Aorta (tissue), 5 donors: ENCODE measurements at regions not wholly inside any gene's neighbourhood (a gene's known extent, or its start where the extent isn't known, plus 50 kb on each side); places are given as distances from the start of the nearest gene placed in this dataset.
A peak's percentile ranks its signal among the peaks of the same experiment; 100 is the strongest.

ENCODE experiments used
- ATAC-seq: fragments of 200-7000 bp; cut with Tn5 transposase; one replicate; pipeline ENCODE4 v1.9.1; 2022; ENCODE audit warnings: moderate library complexity; ENCODE audit not compliant: low FRiP score
- DNase-seq, 2 donors: peaks; one replicate each; pipeline ENCODE4 v3.0.0-alpha.2; 2020
- H3K27ac ChIP-seq, 2 donors: one replicate each; pipeline ENCODE4 v1.5.1; 2013; ENCODE audit warnings: low read length in 2 of 2, mild to moderate bottlenecking in 2 of 2, moderate library complexity in 2 of 2, control low read depth in 1 of 2, inconsistent platforms in 1 of 2, low read depth in 1 of 2
- H3K27me3 ChIP-seq, 2 donors: one replicate each; pipeline ENCODE4 v1.6.1; 2013; ENCODE audit warnings: control low read depth in 1 of 2, low read length in 1 of 2, mild to moderate bottlenecking in 1 of 2, moderate library complexity in 1 of 2; ENCODE audit not compliant: insufficient read depth in 2 of 2, control insufficient read depth in 1 of 2
- H3K36me3 ChIP-seq, 2 donors: one replicate each; pipeline ENCODE4 v1.6.1; 2013; ENCODE audit warnings: control low read depth in 1 of 2, low read length in 1 of 2, mild to moderate bottlenecking in 1 of 2; ENCODE audit not compliant: insufficient read depth in 2 of 2, control insufficient read depth in 1 of 2
- H3K4me1 ChIP-seq, 2 donors: one replicate each; pipeline ENCODE4 v1.6.1; 2013; ENCODE audit warnings: low read length in 2 of 2, control low read depth in 1 of 2, mild to moderate bottlenecking in 1 of 2, moderate library complexity in 1 of 2; ENCODE audit not compliant: insufficient read depth in 2 of 2, control insufficient read depth in 1 of 2
- H3K4me3 ChIP-seq, 2 donors: one replicate each; pipeline ENCODE4 v1.5.1; 2013; ENCODE audit warnings: low read length in 2 of 2, control low read depth in 1 of 2, mild to moderate bottlenecking in 1 of 2
- H3K9me3 ChIP-seq: one replicate; pipeline ENCODE4 v1.6.1; 2013; ENCODE audit warnings: mild to moderate bottlenecking, low read length; ENCODE audit not compliant: control insufficient read depth
- WGBS, 2 donors: extraction: QIAGEN DNeasy Blood & Tissue Kit; methylation state at CpG; one replicate each; pipeline ENCODE4 v1.1.7; 2013; 5-methylcytosine and 5-hydroxymethylcytosine counted together
- intact Hi-C, 2 donors: fragments of 100-400 bp; cut with DNase I; formaldehyde crosslinking; loops; one replicate each; pipeline versions ENCODE4 v1.14.2 to v1.15.0; 2022
- donor health status: healthy with polysubstance abuse.
- donor health status: Bipolar disorder and iron deficiency.
- donor health status: DM: no; HTN: no; CAD: no.
- donor health status: DM: no; HTN: no; CAD: no.
- donor health status: DM: yes; HTN: yes; CAD: no.

- Histone ChIP-seq H3K4me3 (no peak overlapping the region), H3K4me1 (no peaks in the 10 kb centered on the region), H3K27me3 (no peaks in the 10 kb centered on the region), H3K9me3 (no peaks in the 10 kb centered on the region), H3K36me3 (no peaks in the 10 kb centered on the region), H3K27ac (no peak overlapping the region)
- DNase-seq (no peak), ATAC-seq (no peak)
- WGBS, 2 donors = 61 to 69% methylated on average over 6 of the region's 6 CpGs
- intact Hi-C loops = no loop called here
Measured at GRCh38 chr1:101301446-101302057, 64.7 kb downstream of the S1PR1 start.

- Histone ChIP-seq H3K36me3 (no peaks in the 10 kb centered on the region), H3K4me3 (no peak overlapping the region), H3K27ac (no peak overlapping the region), H3K27me3 (no peaks in the 10 kb centered on the region), H3K9me3 (no peaks in the 10 kb centered on the region), H3K4me1 (no peaks in the 10 kb centered on the region)
- intact Hi-C loops = no loop called here
- ATAC-seq (no peak), DNase-seq (no peak)
- 78 to 85% methylated on average over 3 of the region's 3 CpGs for WGBS, 2 donors
Measured at GRCh38 chr1:101302831-101303511, 66.2 kb downstream of the S1PR1 start.

GRCh38 chr1:101307985-101308689, 71.3 kb downstream of the S1PR1 start:
- intact Hi-C loops = loop anchor here (2.0 to 5.0 kb wide), 2 partner anchors 49 kb away; no protein-coding TSS in a partner anchor
- no peak for ATAC-seq
- Histone ChIP-seq H3K4me1 (no peaks in the 10 kb centered on the region), H3K4me3 (no peak overlapping the region), H3K27ac (no peak overlapping the region), H3K36me3 (no peaks in the 10 kb centered on the region), H3K27me3 (no peaks in the 10 kb centered on the region), H3K9me3 (no peaks in the 10 kb centered on the region)
- no peak for DNase-seq
- 70 to 74% methylated on average over 7 of the region's 7 CpGs for WGBS, 2 donors

GRCh38 chr1:101308935-101309333, 72.1 kb downstream of the S1PR1 start:
- Histone ChIP-seq H3K36me3 (no peaks in the 10 kb centered on the region), H3K4me3 (no peak overlapping the region), H3K27ac (no peak overlapping the region), H3K4me1 (no peaks in the 10 kb centered on the region), H3K9me3 (no peaks in the 10 kb centered on the region), H3K27me3 (no peaks in the 10 kb centered on the region)
- DNase-seq = no peak
- no peak for ATAC-seq
- 16 to 18% methylated on average over 8 of the region's 8 CpGs for WGBS, 2 donors
- intact Hi-C loops = loop anchor here (2.0 to 5.0 kb wide), 2 partner anchors 48 kb away; no protein-coding TSS in a partner anchor

- intact Hi-C loops = loop anchor here (2.0 to 5.0 kb wide), 2 partner anchors 47 to 48 kb away; no protein-coding TSS in a partner anchor
- ATAC-seq (peak; percentile 84), DNase-seq (peak; percentile 69 to 78)
- Histone ChIP-seq H3K4me1 (no peaks in the 10 kb centered on the region), H3K9me3 (no peaks in the 10 kb centered on the region), H3K36me3 (no peaks in the 10 kb centered on the region), H3K27ac (no peak overlapping the region), H3K27me3 (no peaks in the 10 kb centered on the region), H3K4me3 (peak overlapping the region; percentile 8 to 29)
- WGBS, 2 donors = 7% methylated on average over 37 of the region's 37 CpGs
Measured at GRCh38 chr1:101309334-101310311, 72.8 kb downstream of the S1PR1 start.

GRCh38 chr1:101310506-101310905, 73.7 kb downstream of the S1PR1 start:
- Histone ChIP-seq H3K36me3 (no peaks in the 10 kb centered on the region), H3K27me3 (no peaks in the 10 kb centered on the region), H3K9me3 (no peaks in the 10 kb centered on the region), H3K4me1 (no peaks in the 10 kb centered on the region), H3K4me3 (no peak overlapping the region), H3K27ac (no peak overlapping the region)
- WGBS, 2 donors = 54 to 57% methylated on average over 2 of the region's 2 CpGs
- intact Hi-C loops = no loop called here
- no peak for DNase-seq
- no peak for ATAC-seq

GRCh38 chr1:101311146-101311920, 74.5 kb downstream of the S1PR1 start:
- H3K4me3 ChIP-seq = no peak overlapping the region
- H3K36me3 ChIP-seq = no peaks in the 10 kb centered on the region
- no peak for ATAC-seq
- no peaks in the 10 kb centered on the region for H3K27me3 ChIP-seq
- H3K4me1 ChIP-seq = no peaks in the 10 kb centered on the region
- no peak for DNase-seq
- intact Hi-C loops = no loop called here
- H3K9me3 ChIP-seq = no peaks in the 10 kb centered on the region
- no peak overlapping the region for H3K27ac ChIP-seq
- WGBS, 2 donors = 79 to 84% methylated on average over 4 of the region's 4 CpGs

GRCh38 chr1:101312147-101312546, 75.3 kb downstream of the S1PR1 start:
- no peaks in the 10 kb centered on the region for H3K4me1 ChIP-seq
- no peak overlapping the region for H3K4me3 ChIP-seq
- H3K9me3 ChIP-seq = no peaks in the 10 kb centered on the region
- DNase-seq = no peak
- no peak overlapping the region for H3K27ac ChIP-seq
- 88% methylated on average over 4 of the region's 4 CpGs for WGBS, 2 donors
- no peaks in the 10 kb centered on the region for H3K36me3 ChIP-seq
- H3K27me3 ChIP-seq = no peaks in the 10 kb centered on the region
- ATAC-seq = no peak
- intact Hi-C loops = no loop called here
